ENCODE measurements at regions not wholly inside any gene's neighbourhood (a gene's known extent, or its start where the extent isn't known, plus 50 kb on each side); places are given as distances from the start of the nearest gene placed in this dataset.
A peak's percentile ranks its signal among the peaks of the same experiment; 100 is the strongest.

DNA sequence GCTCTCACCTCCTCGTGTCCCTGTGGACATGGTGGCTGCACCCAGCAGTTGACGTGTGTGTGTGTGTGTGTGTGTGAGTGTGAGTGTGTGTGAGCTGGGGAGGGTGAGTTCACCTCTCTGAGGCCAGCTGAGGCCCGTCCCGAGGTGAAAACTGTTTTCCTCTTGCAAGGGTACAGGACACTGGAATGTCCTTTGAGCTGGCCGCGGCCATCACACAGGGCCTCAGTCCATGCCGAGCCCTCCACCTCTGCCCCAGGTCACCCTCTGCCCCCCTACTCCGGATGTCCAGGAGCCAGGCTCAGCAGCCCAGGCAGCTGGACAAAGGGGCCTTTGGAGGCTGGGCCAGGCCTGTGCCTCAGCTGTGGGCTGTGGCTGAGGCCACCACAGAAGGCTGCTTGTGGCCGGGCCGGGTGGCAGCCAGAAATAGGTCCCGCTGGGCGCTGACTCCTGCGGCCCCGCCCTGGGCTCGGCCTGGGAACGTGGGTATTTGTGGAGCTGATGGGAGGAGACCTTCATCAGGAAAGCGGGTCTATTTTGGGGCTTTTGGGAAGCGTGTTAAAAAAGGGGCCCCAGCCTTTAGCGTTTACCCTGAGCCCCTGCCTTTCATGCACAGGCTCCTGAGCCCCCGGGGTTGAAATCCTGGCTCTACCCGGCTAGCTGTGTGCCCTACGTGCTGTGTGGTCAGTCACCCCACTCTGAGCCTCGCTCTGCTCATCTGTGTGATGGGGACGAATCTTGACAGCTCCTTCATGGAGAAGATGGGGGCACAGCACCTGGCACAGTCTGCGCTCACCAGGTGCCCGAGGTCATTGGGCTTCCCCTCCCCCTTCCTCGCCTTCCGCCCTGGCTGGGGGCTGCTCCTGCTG lies 75.1 kb upstream of the IER5L start:
- no peak for DNase-seq

DNA sequence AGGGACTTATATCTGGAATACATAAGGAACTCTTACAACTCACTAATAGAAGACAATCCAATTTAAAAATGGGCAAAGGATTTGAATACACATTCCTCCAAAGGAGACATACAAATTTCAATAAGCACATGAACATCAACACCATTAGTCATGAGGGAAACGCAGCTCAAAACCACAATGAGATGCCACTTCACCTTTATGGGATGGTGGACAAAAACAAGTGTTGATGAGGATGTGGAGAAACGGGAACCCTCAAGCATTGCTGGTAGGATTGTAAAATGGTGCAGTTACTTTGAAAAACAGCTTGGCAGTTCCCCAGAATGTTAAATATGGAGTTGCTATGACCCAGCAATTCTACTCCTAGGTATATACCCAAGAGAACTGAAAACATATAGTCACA lies 72.7 kb upstream of the IER5L start:
- no peak for DNase-seq

DNA sequence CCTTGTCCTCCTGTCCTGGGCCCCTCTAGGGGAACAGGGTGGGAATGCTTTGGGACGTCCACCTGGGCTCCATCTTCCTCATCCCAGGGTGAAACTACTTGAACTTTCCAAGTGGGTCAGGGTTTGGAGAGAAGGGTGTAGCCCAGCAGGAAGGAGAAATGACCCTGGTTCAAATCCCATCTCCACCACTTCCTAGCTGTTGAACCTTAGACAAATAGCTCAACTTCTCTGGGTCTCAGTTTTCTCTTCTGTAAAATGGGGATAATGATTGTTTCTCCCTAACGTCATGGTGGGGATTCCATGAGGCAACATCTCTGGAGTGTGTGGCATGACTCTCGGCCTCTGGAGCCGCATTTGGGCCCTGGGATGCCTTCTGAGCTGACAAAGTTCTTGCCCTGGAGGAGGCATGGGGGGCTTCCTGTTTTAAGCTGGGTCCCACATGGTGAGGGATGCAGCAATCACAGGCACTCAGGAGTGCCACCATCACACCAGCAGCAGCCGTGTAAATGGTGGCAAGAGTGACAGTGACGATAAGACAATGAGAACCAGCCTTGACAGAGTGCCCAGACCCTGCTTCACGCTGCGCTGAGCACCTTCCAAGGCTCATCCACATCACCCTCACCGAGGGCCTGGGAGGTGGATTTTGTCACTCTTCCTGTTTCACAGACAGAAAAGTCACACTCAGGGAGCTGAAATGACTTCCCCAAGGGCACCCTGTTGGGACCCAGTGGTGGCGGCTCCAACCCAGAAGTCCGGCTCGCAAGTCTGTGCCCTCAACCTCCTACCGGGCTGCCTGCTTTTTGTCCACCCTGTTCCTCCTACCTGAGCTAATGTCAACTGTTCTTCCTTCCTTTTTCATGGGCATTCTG lies 69.5 kb upstream of the IER5L start:
- DNase-seq: no peak

DNA sequence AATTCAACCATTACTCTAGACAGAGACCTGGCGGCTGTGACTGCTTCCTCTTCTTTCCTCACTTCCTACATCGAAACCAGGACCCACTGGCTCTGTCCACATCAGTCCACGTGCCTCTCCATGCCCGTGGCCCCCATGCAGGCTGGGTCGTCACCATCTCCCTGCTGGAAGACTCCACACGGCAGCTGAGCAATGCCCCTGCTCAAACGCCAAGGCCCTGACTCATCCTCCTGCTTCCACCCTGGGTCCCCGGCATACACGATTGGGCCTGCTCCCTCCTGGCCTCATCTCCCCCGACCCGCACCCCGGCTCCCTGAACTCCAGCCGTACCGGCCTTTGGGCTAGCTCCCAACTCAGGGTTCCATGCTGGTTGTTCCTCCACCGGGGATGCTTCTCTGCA lies 67.2 kb upstream of the IER5L start:
- no peak for DNase-seq

DNA sequence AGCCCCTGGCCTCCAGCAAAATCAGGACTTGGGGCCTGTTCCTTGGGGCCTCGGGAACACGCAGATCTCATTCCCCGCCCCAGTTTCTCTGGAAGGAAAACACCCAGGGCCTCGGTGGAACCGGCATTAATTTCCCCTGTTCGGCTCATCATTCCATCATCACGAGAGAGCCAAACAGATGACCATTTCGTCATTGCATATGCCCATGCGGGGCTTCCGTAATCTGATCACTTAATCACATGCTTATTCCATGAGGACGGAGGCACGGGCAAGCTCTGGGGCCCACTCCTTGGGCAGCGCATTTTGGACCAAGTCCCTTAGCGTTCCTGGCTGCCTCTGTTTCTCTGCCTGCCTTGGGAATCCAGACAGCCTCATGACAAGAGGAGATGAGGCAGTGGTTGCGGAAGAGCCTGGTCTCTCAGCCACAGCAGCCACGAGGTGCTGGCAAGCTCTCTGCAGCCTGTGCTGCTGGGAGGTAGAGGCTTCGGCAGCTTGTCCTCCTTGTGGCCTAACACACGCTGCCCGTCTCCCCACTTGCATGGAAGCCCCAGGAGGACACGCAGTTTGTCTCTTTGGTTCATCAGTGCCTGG lies 65.0 kb upstream of the IER5L start:
- no peak for DNase-seq

DNA sequence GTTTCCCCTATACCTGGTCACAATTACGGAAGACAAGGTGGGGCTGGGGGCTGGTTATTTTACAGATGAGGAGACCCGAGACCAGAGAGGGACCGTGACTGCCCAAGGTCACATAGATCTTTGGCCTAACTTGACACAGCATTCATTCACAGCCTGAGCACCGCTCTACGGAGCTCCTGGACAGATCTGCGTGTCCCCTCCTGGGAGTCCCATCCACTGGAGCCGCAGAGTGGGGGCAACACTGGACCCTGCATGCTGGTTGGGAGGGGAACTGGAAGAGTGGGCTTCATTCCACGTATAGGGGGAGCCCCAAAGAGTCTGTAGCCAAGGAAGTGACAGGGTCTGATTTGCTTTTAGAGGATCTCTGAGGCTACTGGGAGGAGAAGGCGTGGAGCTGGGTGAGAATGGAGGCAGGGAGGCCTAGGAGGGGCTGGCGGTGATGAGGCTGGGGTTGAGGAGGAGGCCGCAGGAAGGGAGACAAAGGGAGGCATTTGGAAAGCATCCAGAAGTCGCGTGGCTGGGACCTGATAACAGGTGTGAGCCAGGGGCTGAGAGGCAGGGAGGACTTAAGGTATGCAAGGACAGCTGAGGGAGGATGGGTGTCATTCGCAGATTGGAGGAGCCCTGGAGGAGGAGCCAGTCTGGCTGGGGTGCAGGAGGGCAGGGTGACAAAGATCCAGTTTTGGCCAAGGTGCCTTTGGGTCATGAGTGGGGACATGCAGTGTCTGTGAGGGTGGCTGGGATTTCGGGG lies 64.3 kb upstream of the IER5L start:
- no peak for DNase-seq

DNA sequence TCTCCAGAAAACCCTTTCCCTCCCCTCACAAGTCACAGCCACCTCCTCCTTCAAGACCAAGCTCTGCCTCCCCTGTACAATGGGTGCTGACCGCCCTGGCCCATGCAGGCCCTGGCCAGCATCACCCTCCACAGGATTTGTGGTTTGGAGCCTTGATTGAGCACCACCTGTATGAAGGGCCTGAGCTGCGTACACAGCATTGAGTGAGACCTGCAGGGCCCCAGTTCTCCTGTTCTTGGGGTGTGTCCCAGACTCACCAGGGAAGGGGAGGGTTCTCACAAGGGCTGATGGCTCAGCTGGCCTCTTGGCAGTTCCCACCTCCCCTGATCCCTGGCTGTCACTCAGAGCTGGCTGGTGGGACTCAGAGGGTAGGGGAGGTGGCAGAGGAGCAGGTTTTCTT lies 63.7 kb upstream of the IER5L start:
- DNase-seq: no peak

DNA sequence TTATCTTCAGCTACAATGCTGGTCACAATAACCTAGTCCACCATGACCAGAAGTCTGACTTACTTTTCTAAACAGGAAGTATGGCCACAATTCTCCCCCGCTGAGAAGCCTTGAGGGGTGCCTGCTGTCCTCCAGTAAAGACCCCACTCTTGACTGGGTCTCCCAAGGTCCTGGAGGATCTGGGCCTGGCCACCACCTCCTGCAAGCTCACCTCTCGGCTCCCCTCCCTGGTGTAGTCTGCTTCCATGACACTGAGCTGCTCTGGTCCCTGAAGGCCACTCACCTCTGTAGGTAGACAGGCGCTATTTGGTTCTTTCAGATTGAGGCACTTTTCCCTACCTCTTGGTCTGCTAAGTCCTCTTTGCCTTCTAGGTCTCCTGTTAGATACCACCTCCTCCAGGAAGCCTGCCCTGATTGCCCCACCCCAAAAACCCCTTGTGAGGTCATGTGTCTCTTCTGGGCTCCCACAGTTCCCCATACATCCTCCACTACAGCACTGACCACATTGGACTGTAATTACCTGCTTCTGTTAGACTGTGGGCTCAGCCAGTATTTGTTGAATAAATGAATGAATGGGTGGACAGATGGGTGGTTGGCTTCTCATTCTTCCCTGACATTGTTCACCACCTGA lies 62.6 kb upstream of the IER5L start:
- DNase-seq: no peak

DNA sequence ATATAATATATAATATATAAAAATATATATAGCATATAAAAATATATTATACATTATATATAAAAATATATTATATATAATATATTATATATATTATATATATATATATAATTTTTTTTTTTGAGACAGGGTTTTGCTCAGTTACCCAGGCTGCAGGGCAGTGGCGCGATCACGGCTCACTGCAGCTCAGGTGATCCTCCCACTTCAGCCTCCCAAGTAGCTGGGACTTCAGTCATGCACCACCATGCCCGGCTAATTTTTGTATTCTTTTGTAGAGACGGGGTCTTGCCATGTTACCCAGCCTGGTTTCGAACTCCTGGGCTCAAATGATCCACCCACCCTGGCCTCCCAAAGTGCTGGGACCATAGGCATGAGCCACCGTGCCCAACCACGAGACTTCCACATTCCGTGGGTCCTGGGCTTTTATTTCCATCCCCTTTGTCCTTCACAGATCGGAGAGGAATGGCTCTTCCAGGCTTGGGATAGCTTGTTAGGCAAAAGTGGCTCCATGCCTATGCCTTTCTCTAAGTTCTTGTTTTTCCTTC lies 62.0 kb upstream of the IER5L start:
- no peak for DNase-seq

DNA sequence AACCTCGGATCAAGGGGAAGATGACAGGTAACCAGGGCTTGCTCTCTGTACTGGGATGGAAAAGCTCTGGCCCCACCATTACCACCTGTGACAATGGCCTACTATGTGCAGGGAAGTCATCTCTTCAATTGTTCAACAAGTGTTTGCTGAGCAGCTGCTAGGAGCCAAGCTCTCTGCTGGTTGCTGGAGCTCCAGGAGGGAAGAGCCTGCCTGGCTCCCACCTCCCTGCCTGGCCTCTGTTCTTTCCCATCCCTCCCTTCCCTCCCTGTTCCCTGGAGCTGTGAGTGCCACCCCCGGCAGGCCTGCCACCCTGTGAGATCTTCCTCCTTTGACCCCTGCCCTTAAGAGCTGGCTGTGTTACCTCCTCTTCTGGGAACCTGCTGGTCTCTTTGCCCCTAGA lies 59.7 kb upstream of the IER5L start:
- no peak for DNase-seq

DNA sequence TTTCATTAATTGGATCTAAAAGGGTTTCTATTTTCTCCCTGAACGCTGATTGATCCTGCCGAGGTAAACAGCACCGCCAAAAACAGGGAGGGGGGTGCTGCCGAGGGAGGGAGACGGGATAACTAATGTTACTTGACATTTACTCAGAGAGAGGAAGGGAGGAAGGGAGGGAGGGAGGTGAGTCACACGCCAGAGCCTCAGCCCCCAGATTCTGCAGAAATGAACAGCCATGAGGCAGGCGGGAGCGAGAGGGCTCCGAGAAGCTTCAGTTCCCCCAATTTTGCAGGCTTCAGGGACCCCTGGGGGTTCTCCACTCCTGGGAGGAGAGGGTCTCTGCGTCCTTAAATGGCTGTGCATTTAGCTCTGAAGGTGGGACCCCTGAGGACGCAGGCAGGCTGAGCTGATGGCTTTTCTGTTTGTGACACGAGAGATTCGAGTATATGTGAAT lies 59.1 kb upstream of the IER5L start:
- peak; percentile 39 for DNase-seq

DNA sequence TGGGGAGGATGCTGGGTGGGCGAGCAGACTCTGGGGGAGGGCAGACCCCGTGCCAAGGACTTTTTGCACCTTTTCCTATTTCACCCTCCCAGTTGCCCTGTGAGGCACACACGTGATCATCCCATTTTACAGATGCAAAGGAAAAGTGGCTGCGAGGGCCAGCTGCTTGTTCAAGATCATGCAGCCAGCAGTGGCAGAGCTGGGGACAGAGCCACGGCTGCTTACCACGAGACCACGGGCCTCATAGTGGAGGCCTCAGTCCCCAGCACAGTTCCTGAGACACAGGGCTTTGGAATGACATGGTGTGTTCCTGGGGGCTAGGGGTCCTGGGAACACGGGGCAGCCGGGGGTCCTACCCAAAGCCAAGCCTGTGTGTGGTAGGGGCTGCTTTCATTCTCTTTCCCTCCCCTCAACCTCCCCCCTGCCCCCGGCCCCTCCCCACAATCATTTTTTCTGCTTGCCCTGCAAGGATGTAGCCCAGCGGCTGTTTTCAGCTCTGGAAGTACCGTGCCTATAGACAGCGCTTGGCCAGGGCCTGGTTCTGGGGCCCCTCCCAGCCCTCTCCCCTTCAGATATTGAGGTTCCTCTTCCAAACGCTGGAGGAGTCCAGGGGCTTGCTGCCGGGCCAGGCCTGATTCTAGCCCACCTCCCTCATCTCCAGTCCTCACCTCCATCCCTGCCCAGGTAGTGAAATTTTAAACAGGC lies 58.5 kb upstream of the IER5L start:
- DNase-seq: peak; percentile 23

DNA sequence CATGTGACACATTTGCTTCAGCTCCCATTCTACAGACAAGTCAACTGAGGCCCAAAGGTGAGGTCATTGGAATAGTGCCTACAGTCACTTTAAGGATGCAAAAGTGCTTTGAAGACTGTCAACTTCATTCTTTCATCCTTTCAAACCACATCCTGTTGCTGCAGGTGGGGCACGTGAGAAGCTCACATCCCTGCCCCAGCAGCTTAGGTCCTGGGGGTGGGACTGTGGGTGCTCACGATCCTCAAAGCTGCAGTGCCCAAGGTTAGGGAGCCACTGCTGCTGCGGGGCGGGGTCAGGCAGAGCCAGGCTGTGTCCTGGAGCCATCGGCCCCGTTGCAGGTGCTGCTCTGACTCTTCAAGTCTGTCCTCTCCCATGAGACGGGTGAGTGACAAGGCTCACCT lies 57.9 kb upstream of the IER5L start:
- peak; percentile 51 for DNase-seq

DNA sequence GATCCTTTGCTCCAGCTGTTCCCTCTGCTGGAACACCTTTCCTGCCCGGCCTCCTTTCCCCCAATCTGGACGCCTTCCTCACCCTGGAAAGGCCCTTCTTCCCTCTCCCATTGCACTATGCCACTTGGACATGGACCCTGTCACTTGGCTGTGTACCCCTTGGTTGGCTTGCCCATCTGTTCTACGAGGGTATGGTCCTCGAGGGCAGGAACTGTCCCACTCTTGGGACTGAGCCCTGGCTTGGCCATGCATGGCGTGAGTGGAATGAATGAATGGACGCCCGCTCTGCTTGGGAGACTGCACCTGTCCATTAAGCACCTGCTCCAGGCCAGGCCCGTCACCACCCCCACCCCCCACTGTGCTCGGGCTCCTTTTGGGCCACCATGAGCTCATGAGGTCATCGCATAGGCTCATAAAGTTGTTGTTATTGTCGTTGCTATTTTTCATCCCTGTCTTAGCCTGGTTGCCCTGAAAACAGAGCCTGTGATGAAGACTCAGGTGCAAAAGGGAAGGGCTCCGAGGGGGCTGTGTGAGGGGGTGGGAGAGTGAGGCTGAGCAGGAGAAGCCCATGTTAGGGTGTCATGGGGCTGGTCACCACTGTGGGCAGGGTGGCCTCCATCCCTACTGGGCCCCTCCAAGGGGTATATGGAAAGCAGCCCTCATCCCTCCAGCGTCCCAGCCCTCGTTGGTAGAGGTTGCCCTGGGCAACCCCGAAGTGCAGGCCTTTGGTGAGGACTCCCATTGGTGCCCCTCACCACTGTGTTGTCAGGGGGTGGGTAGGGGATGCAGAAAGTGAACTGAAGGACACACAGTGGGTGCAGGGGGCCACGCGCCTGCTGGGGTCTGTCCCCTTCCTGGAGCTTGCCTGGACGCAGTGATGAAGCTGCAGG lies 57.2 kb upstream of the IER5L start:
- DNase-seq: peak; percentile 31

DNA sequence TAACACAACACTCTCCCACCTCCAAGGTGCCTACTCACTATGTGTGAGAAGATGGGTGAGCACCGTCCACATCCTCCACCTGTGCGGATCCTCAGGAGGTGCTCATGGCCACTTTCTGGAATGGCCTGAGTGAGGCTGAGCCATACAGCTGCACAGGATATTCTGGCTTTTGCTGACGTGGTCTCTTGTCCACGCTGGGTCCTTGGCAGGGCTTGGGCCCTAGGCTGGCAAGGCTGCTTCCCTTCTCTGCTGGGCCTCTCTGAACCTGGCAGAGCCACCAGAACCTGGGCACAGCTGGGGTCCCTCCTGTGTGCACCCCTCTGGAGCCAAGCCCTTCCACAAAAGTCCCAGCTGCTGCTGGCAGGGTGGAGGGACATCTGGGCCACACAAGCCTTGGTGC lies 56.4 kb upstream of the IER5L start:
- DNase-seq: no peak

DNA sequence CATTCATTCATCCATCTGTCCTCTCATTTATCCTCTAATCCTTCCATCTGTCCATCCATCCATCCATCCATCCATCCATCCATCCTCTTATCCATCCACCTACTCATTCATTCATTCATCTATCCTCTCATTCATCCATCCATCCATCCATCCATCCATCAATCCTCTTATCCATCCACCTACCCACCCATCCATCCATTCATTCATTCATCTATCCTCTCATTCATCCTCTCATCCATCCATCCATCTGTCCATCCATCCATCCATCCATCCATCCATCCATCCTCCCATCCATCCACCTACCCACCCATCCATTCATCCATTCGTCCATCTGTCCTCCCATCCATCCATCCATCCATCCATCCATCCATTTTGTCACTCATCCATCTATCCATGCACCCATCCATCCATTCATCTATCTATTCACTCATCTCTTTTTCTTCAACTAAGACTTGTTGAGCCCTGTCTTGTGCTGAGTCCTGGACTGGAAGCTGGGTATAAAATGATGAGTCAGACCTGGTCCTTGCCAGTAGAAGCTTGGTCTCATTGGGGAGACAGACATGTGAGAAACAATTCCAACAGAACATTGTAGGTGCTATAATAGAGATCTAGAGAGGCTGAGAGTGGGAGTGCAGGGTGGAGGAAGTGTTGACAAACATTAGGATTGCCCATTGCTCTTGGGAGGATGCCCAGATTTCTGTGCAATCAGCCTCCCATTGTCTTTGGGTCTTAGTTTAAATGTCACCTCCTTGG lies 55.0 kb upstream of the IER5L start:
- no peak for DNase-seq

DNA sequence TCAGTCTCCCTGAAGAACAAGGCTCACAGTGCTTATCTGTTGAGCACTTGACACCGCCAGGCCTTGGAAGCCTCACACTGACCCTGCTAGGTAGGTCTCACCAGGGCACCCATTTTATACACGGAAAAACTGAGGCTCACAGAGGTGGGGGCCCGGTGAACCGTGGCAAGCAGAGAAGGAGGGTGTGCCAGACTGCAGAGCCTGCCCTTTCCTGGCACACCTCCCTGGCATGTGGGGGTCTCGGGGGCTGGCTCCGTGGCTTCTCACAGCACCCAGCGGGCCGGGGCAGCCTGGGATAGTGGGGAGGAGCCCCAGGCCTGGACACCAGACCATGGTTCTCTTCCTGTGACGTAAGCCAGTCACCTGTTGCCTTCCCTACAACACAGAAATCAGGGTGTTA lies 53.7 kb upstream of the IER5L start:
- DNase-seq: no peak

DNA sequence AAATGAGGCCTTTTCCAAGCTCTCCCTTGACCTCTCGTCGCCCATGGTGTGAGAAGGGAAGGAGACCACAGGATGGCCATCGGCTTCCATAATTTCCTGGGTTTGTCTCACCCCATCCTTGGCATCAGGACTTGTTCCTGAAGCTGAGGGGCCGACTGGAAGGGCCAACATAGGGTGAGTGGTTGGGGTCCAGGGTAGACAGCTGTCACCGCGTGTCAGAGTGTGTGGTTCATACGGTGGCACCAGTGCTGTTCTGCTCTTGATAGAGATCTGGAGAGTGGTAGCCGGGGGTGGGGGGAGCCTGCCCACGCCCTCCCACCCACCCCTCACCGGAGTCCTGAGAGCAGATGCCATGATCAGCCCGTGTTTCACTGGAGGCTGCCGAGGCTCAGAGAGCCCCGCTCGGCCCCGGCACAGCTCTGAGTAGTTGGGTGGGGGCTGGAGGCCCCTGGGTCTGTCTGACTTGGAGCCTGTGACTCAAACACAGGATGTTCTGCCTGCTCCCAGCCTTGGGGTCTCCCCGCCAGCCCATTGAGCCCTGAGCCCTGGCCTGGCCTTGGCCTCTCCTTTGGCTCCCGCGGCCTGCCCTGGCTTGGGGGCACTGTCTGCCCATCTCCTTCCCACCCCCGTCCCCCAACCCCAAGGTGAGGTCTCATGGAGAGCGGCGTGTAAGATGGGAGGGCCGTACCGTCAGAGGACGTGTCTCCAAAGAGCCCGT lies 53.1 kb upstream of the IER5L start:
- DNase-seq: no peak

DNA sequence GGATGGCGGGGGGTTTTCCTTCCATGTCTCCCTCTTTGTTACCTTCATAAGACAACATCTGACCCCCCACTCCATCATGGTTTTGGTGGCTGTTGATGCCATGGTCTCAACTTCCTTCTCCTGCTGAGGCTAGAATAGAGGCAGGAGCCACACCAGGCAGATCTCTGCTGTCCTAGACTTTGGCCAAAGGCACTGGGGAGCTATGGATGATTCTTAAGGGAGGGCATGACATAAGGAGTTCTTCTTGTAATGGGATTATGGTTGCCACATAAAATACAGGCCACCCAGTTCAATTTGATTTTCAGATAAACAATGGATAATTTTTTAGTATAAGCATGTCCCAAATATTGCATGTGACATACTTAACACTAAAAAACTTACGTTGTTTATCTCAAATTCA lies 52.2 kb upstream of the IER5L start:
- no peak for DNase-seq
